ENCODE measurements at regions not wholly inside any gene's neighbourhood (a gene's known extent, or its start where the extent isn't known, plus 50 kb on each side); places are given as distances from the start of the nearest gene placed in this dataset.
A peak's percentile ranks its signal among the peaks of the same experiment; 100 is the strongest.

DNA sequence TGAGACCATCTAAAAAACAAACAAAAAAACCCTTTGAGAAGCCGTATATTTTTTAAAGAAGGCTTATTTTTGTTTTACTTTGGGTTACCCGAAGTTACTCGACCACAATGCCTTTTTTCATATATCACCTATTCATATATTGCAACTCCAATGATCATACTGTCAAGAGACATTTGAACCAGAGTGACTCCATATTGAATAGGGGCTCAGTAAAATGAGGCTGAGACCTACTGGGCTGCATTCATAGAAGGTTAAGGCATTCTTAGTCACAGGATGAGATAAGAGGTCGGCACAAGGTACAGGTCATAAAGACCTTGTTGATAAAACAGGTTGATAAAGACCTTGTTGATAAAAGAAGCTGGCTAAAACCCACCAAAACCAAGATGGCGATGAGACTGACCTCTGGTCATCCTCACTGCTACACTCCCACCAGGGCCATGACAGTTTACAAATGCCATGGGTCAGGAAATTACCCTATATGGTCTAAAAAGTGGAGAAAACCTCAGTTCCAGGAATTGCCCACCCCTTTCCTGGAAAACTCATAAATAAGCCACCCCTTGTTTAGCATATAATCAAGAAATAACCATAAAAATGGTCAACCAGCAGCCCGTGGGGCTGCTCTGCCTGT, 50.0 kb upstream of the PKP2 start (continued):
- TF ChIP-seq ZNF253 (CRISPR knock-in tag; conservative IDR thresholded peaks at IDR 0.05) = peak; percentile 79; the same call in 1 of the 2 replicates
- TF ChIP-seq ZNF668 (CRISPR knock-in tag; IDR thresholded peaks at IDR 0.05) = peak; percentile 97
- peak; percentile 98 for TF ChIP-seq OTX1 (CRISPR knock-in tag; IDR thresholded peaks at IDR 0.05)
- TF ChIP-seq STAT5B (CRISPR knock-in tag; IDR thresholded peaks at IDR 0.05) = peak; percentile 73; the same call in 1 of the 2 replicates
- TF ChIP-seq, protein P1, sequence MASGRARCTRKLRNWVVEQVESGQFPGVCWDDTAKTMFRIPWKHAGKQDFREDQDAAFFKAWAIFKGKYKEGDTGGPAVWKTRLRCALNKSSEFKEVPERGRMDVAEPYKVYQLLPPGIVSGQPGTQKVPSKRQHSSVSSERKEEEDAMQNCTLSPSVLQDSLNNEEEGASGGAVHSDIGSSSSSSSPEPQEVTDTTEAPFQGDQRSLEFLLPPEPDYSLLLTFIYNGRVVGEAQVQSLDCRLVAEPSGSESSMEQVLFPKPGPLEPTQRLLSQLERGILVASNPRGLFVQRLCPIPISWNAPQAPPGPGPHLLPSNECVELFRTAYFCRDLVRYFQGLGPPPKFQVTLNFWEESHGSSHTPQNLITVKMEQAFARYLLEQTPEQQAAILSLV (tag; IDR thresholded peaks at IDR 0.05) = peak; percentile 99
- TF ChIP-seq CEBPG (CRISPR knock-in tag; IDR thresholded peaks at IDR 0.05) = no peak
- TF ChIP-seq CEBPG (tag; conservative IDR thresholded peaks at IDR 0.05 in 1 of 2, IDR thresholded peaks at IDR 0.05 in 1 of 2) = peak in 1 of 2 experiments; percentile 17; a peak in 1 of 4 replicates
- TF ChIP-seq ETV1 (tag; conservative IDR thresholded peaks at IDR 0.05; ENCODE audit: low read depth) = peak; percentile 96
- TF ChIP-seq HOXB6 (CRISPR knock-in tag; IDR thresholded peaks at IDR 0.05; ENCODE audit: borderline replicate concordance) = peak; percentile 88
- peak; percentile 99 for TF ChIP-seq ILK (tag; IDR thresholded peaks at IDR 0.05; ENCODE audit: borderline replicate concordance, low read depth)
- TF ChIP-seq, protein P2, sequence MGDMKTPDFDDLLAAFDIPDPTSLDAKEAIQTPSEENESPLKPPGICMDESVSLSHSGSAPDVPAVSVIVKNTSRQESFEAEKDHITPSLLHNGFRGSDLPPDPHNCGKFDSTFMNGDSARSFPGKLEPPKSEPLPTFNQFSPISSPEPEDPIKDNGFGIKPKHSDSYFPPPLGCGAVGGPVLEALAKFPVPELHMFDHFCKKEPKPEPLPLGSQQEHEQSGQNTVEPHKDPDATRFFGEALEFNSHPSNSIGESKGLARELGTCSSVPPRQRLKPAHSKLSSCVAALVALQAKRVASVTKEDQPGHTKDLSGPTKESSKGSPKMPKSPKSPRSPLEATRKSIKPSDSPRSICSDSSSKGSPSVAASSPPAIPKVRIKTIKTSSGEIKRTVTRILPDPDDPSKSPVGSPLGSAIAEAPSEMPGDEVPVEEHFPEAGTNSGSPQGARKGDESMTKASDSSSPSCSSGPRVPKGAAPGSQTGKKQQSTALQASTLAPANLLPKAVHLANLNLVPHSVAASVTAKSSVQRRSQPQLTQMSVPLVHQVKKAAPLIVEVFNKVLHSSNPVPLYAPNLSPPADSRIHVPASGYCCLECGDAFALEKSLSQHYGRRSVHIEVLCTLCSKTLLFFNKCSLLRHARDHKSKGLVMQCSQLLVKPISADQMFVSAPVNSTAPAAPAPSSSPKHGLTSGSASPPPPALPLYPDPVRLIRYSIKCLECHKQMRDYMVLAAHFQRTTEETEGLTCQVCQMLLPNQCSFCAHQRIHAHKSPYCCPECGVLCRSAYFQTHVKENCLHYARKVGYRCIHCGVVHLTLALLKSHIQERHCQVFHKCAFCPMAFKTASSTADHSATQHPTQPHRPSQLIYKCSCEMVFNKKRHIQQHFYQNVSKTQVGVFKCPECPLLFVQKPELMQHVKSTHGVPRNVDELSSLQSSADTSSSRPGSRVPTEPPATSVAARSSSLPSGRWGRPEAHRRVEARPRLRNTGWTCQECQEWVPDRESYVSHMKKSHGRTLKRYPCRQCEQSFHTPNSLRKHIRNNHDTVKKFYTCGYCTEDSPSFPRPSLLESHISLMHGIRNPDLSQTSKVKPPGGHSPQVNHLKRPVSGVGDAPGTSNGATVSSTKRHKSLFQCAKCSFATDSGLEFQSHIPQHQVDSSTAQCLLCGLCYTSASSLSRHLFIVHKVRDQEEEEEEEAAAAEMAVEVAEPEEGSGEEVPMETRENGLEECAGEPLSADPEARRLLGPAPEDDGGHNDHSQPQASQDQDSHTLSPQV (IDR thresholded peaks at IDR 0.05) = peak; percentile 99
- TF ChIP-seq ZNF347 (CRISPR knock-in tag; IDR thresholded peaks at IDR 0.05; ENCODE audit: low read depth) = peak; percentile 91
- TF ChIP-seq ZNF780A (CRISPR knock-in tag; IDR thresholded peaks at IDR 0.05) = peak; percentile 87
- TF ChIP-seq ATF1 (CRISPR knock-in tag; IDR thresholded peaks at IDR 0.05) = no peak
- TF ChIP-seq ATF1 (tag; IDR thresholded peaks at IDR 0.05) = peak; percentile 77
- TF ChIP-seq SRSF3 (IDR thresholded peaks at IDR 0.05; ENCODE audit: insufficient read depth, low read length) = no peak
- 0 out of 2 replicates have a peak, but pooled peaks have one; percentile 34 for TF ChIP-seq ZNF212 (CRISPR knock-in tag; IDR thresholded peaks at IDR 0.05)
- TF ChIP-seq POLR2H (tag; IDR thresholded peaks at IDR 0.05; ENCODE audit: low read depth) = peak; percentile 87
- peak; percentile 98 for TF ChIP-seq ZNF583 (CRISPR knock-in tag; IDR thresholded peaks at IDR 0.05)

Measured in K562 (cell line).